OCI-LY3 (cell line): ENCODE measurements at regions not wholly inside any gene's neighbourhood (a gene's known extent, or its start where the extent isn't known, plus 50 kb on each side); places are given as distances from the start of the nearest gene placed in this dataset.

Experiments
- EZH2phosphoT487 ChIP-seq: fragments of 200-600 bp; shearing (Covaris generic); IDR thresholded peaks from 2 replicates; pipeline ENCODE4 v1.6.1; 2018; ENCODE audit warnings: antibody characterized with exemption, mixed run types, low read depth
- TF ChIP-seq, protein P1 (sequence below): fragments of 200-600, 300-600 bp; sonication (generic); IDR thresholded peaks from 2 replicates; pipeline ENCODE4 v1.5.1; 2014; ENCODE audit warnings: antibody characterized with exemption, low read length, low read depth

DNA sequence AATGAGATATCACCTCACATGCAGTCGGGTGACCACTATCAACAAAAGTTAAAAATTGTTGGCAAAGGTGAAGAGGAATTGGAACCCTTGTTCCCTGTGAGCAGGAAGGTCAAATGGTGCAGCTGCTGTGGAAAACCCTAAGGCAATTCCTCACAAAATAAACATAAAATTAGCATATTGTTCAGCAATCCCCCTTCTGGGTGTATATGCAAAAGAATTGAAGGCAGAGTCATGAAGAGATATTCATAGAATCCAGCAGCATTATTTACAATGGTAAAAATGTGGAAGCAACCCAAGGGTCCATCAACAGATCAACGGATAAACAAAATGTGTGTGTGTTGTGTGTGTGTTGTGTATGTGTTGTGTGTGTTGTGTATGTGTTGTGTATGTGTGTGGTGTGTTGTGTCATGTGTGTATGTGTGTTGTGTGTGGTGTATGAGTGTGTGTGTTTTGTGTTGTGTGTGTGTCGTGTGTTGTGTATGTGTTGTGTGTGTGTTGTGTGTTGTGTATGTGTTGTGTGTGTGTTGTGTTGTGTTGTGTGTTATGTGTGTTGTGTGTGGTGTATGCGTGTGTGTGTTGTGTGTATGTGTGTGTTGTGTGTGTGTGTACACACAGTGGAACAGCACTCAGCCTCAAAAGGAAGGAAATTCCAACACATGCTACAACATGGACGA lies 245.1 kb downstream of the ERMARD start:
- TF ChIP-seq, protein P1, sequence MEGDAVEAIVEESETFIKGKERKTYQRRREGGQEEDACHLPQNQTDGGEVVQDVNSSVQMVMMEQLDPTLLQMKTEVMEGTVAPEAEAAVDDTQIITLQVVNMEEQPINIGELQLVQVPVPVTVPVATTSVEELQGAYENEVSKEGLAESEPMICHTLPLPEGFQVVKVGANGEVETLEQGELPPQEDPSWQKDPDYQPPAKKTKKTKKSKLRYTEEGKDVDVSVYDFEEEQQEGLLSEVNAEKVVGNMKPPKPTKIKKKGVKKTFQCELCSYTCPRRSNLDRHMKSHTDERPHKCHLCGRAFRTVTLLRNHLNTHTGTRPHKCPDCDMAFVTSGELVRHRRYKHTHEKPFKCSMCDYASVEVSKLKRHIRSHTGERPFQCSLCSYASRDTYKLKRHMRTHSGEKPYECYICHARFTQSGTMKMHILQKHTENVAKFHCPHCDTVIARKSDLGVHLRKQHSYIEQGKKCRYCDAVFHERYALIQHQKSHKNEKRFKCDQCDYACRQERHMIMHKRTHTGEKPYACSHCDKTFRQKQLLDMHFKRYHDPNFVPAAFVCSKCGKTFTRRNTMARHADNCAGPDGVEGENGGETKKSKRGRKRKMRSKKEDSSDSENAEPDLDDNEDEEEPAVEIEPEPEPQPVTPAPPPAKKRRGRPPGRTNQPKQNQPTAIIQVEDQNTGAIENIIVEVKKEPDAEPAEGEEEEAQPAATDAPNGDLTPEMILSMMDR, result no peak
- no peak for TF ChIP-seq EZH2phosphoT487
